H1 (cell line): ENCODE measurements at regions not wholly inside any gene's neighbourhood (a gene's known extent, or its start where the extent isn't known, plus 50 kb on each side); places are given as distances from the start of the nearest gene placed in this dataset.

ENCODE experiments used
- CTCF ChIA-PET: fragments of 300-600 bp; sonication (Branson Sonifier 250); formaldehyde crosslinking; loops from one replicate; lab custom pipeline; 2021; ENCODE audit not compliant: partially characterized antibody; lab: Charles Lee
- POLR2A ChIA-PET: fragments of 300-600 bp; sonication (Branson Sonifier 250); formaldehyde crosslinking; loops from one replicate; lab custom pipeline; 2021; ENCODE audit warnings: inconsistent platforms; ENCODE audit not compliant: partially characterized antibody; lab: Charles Lee
- DNase-seq, 2 experiments: peaks; one replicate each; pipeline versions ENCODE4 v3.0.0 to v3.0.0-alpha.2; 2010 to 2022; ENCODE audit warnings: low spot score in 2 of 2, low read depth in 1 of 2, mixed read lengths in 1 of 2
- FAIRE-seq: peaks from 2 replicates; lab custom pipeline; 2011; peaks lifted over from hg19 to GRCh38; lab: Jason Lieb, UNC
- H2AFZ ChIP-seq: 2 replicates; pipeline ENCODE4 v1.8.1; 2012; ENCODE audit warnings: low read length, inconsistent platforms
- H2AK5ac ChIP-seq: 2 replicates; pipeline ENCODE4 v1.6.1; 2013; ENCODE audit warnings: low read depth, low read length
- H2BK120ac ChIP-seq: replicated peaks from 2 replicates; pipeline ENCODE3; 2013; ENCODE audit warnings: low read depth, low read length, inconsistent platforms
- H2BK12ac ChIP-seq: 2 replicates; pipeline ENCODE4 v1.6.1; 2013; ENCODE audit warnings: low read depth, low read length
- H2BK15ac ChIP-seq: 2 replicates; pipeline ENCODE4 v1.6.1; 2013; ENCODE audit warnings: low read length
- H2BK20ac ChIP-seq: 2 replicates; pipeline ENCODE4 v1.6.1; 2013; ENCODE audit warnings: low read length
- H2BK5ac ChIP-seq: 2 replicates; pipeline ENCODE4 v1.6.1; 2013; ENCODE audit warnings: low read depth, low read length
- H3K14ac ChIP-seq: 2 replicates; pipeline ENCODE4 v1.6.1; 2013; ENCODE audit warnings: inconsistent platforms; ENCODE audit not compliant: insufficient read length
- H3K18ac ChIP-seq: 2 replicates; pipeline ENCODE4 v1.6.1; 2013; ENCODE audit warnings: low read length; ENCODE audit errors: extremely low read depth
- H3K23ac ChIP-seq: 2 replicates; pipeline ENCODE4 v1.6.1; 2013; ENCODE audit warnings: inconsistent platforms; ENCODE audit not compliant: insufficient read length
- H3K23me2 ChIP-seq: 2 replicates; pipeline ENCODE4 v1.6.1; 2013; ENCODE audit warnings: low read depth, low read length
- H3K27ac ChIP-seq: 2 replicates; pipeline ENCODE4 v1.6.1; 2011; ENCODE audit warnings: low read depth, low read length, inconsistent platforms
- H3K27me3 ChIP-seq, 4 experiments: replicated peaks in 1 of 4; 1 replicate in 1 of 4; 2 replicates in 3 of 4; pipeline versions ENCODE4 v1.6.1 to v1.8.1; 2011 to 2013; ENCODE audit warnings: low read length in 3 of 4, mild to moderate bottlenecking in 3 of 4, inconsistent platforms in 2 of 4, mixed read lengths in 2 of 4, moderate library complexity in 1 of 4; ENCODE audit not compliant: control insufficient read depth in 3 of 4, insufficient read depth in 3 of 4; ENCODE audit errors: extremely low read depth in 1 of 4
- H3K36me3 ChIP-seq, 4 experiments: 2 replicates each; pipeline versions ENCODE4 v1.6.1 to v1.8.1; 2011 to 2013; ENCODE audit warnings: mild to moderate bottlenecking in 4 of 4, low read length in 3 of 4, moderate library complexity in 2 of 4, control low read depth in 1 of 4, inconsistent platforms in 1 of 4; ENCODE audit not compliant: insufficient read depth in 4 of 4, control insufficient read depth in 2 of 4
- H3K4ac ChIP-seq: replicated peaks from 2 replicates; pipeline ENCODE3; 2013; ENCODE audit warnings: low read length, low read depth, mixed read lengths, inconsistent platforms; ENCODE audit not compliant: insufficient read length
- H3K4me1 ChIP-seq, 4 experiments: replicated peaks in 1 of 4; 1 replicate in 1 of 4; 2 replicates in 3 of 4; pipeline versions ENCODE4 v1.6.1 to v1.8.1; 2011 to 2013; ENCODE audit warnings: low read length in 3 of 4, inconsistent platforms in 2 of 4, mixed read lengths in 1 of 4; ENCODE audit not compliant: insufficient read depth in 4 of 4, control insufficient read depth in 3 of 4
- H3K4me2 ChIP-seq, 2 experiments: 2 replicates each; pipeline versions ENCODE4 v1.6.1 to v1.8.1; 2011 to 2013; ENCODE audit warnings: low read depth in 2 of 2, low read length in 2 of 2, control low read depth in 1 of 2, inconsistent platforms in 1 of 2, mild to moderate bottlenecking in 1 of 2; ENCODE audit not compliant: insufficient read depth in 1 of 2
- H3K4me3 ChIP-seq, 4 experiments: fragments of 200-600, 300-600 bp in 1 of 4; sonication (generic), shearing (Covaris generic), sonication (Bioruptor Twin) in 1 of 4; 2 replicates each; pipeline versions ENCODE4 v1.5.1 to v1.8.1; 2011 to 2016; ENCODE audit warnings: low read length in 4 of 4, low read depth in 3 of 4, control low read depth in 2 of 4, inconsistent platforms in 2 of 4, mild to moderate bottlenecking in 2 of 4, mixed read lengths in 1 of 4, moderate library complexity in 1 of 4; ENCODE audit not compliant: insufficient read depth in 2 of 4; ENCODE audit errors: extremely low read depth in 1 of 4
- H3K56ac ChIP-seq: replicated peaks from 2 replicates; pipeline ENCODE3; 2013; ENCODE audit warnings: low read depth, mild to moderate bottlenecking, mixed read lengths, low read length, inconsistent platforms; ENCODE audit not compliant: insufficient read length
- H3K79me1 ChIP-seq: 2 replicates; pipeline ENCODE4 v1.6.1; 2013; ENCODE audit warnings: low read depth, low read length, control low read depth
- H3K79me2 ChIP-seq, 2 experiments: 2 replicates each; pipeline versions ENCODE4 v1.6.1 to v1.8.1; 2012 to 2013; ENCODE audit warnings: low read length in 2 of 2, mild to moderate bottlenecking in 2 of 2, inconsistent platforms in 1 of 2; ENCODE audit not compliant: insufficient read depth in 2 of 2, control insufficient read depth in 1 of 2
- H3K9ac ChIP-seq, 4 experiments: replicated peaks in 1 of 4; 1 replicate in 1 of 4; 2 replicates in 3 of 4; pipeline versions ENCODE4 v1.6.1 to v1.8.1; 2011 to 2013; ENCODE audit warnings: low read depth in 3 of 4, low read length in 3 of 4, control low read depth in 2 of 4, mild to moderate bottlenecking in 2 of 4, moderate library complexity in 2 of 4, inconsistent platforms in 1 of 4; ENCODE audit errors: extremely low read depth in 1 of 4
- H3K9me3 ChIP-seq, 2 experiments: 2 replicates each; pipeline versions ENCODE4 v1.6.1 to v1.8.1; 2012 to 2013; ENCODE audit warnings: mild to moderate bottlenecking in 2 of 2, moderate library complexity in 2 of 2, control low read depth in 1 of 2, inconsistent platforms in 1 of 2, low read depth in 1 of 2, low read length in 1 of 2, mixed read lengths in 1 of 2; ENCODE audit not compliant: insufficient read depth in 2 of 2
- H4K20me1 ChIP-seq, 2 experiments: replicated peaks in 1 of 2; 2 replicates each; pipeline versions ENCODE3 to v1.8.1; 2011 to 2013; ENCODE audit warnings: inconsistent platforms in 2 of 2, low read length in 2 of 2, mild to moderate bottlenecking in 1 of 2; ENCODE audit not compliant: insufficient read depth in 2 of 2, control insufficient read depth in 1 of 2
- H4K5ac ChIP-seq: 2 replicates; pipeline ENCODE4 v1.6.1; 2013; ENCODE audit warnings: low read length, low read depth, mixed read lengths, inconsistent platforms; ENCODE audit not compliant: insufficient read length
- H4K8ac ChIP-seq: 2 replicates; pipeline ENCODE4 v1.8.0; 2013; ENCODE audit warnings: mild to moderate bottlenecking, moderate library complexity, low read length, inconsistent platforms; ENCODE audit not compliant: insufficient read depth; ENCODE audit errors: extremely low read depth
- H4K91ac ChIP-seq: replicated peaks from 2 replicates; pipeline ENCODE3; 2013; ENCODE audit warnings: low read length, mixed read lengths, inconsistent platforms; ENCODE audit not compliant: insufficient read length
- USF2 ChIP-seq: IDR thresholded peaks from 2 replicates; pipeline ENCODE4 v1.6.1; 2011; ENCODE audit warnings: low read length, improper control_type of control experiment
- WGBS, 2 experiments: shearing (Covaris generic) in 1 of 2; methylation state at CpG; one replicate each; pipeline versions ENCODE4 v1.1.6 to v1.1.7; 2013 to 2015; ENCODE audit warnings: low lambda C conversion rate in 2 of 2, mixed read lengths in 2 of 2, inconsistent platforms in 1 of 2, low coverage in 1 of 2, missing lambda C conversion rate in 1 of 2; ENCODE audit not compliant: insufficient replicate concordance in 2 of 2, insufficient coverage in 1 of 2, insufficient read length in 1 of 2; ENCODE audit errors: extremely low coverage in 1 of 2, missing lambda C conversion rate in 1 of 2; 5-methylcytosine and 5-hydroxymethylcytosine counted together

- Histone ChIP-seq H3K27ac (no peak overlapping the region), H4K20me1 (no peaks in the 10 kb centered on the region), H2BK12ac (no peak overlapping the region), H3K23me2 (no peaks in the 10 kb centered on the region), H3K23ac (no peak overlapping the region), H3K36me3 (no peaks in the 10 kb centered on the region), H3K4me1 (no peaks in the 10 kb centered on the region), H3K4me2 (no peak overlapping the region), H2BK5ac (no peak overlapping the region), H4K91ac (no peak overlapping the region), H3K4ac (no peak overlapping the region), H2BK120ac (no peak overlapping the region), H2BK20ac (no peak overlapping the region), H4K5ac (no peak overlapping the region), H3K18ac (no peak overlapping the region), H3K14ac (no peak overlapping the region), H4K8ac (no peak overlapping the region), H3K56ac (no peak overlapping the region), H3K79me2 (no peaks in the 10 kb centered on the region), H3K9ac (no peak overlapping the region), H2BK15ac (no peak overlapping the region), H2AK5ac (no peak overlapping the region), H3K9me3 (no peaks in the 10 kb centered on the region), H3K4me3 (no peak overlapping the region), H3K27me3 (no peaks in the 10 kb centered on the region; a peak in 1 of 7 replicates), H2AFZ (no peak overlapping the region), H3K79me1 (no peaks in the 10 kb centered on the region)
- WGBS, 2 experiments = 93% methylated on average over 3 of the region's 3 CpGs; no CpG with 5 or more reads in 1 of the 2 experiments
- CTCF ChIA-PET = no interaction called here
- no peak for FAIRE-seq
- POLR2A ChIA-PET = no interaction called here
- DNase-seq = no peak
- TF ChIP-seq USF2 = no peak
These were observed 398.7 kb upstream of the LRRTM4 start for GRCh38 chr2:77920838-77921366.
